Activated gamma-delta T cell treated with anti-CD3 and anti-CD28 coated beads, Interleukin-2, amount 50 U/mL, for 16 hours (primary cell): ENCODE measurements at regions not wholly inside any gene's neighbourhood (a gene's known extent, or its start where the extent isn't known, plus 50 kb on each side); places are given as distances from the start of the nearest gene placed in this dataset.
A peak's percentile ranks its signal among the peaks of the same experiment; 100 is the strongest.

Experiments used
- DNase-seq: peaks from one replicate; pipeline ENCODE4 v3.0.0-alpha.2; 2020; ENCODE audit warnings: low read depth

- no peak for DNase-seq
Observed at GRCh38 chr1:224486801-224487583, 52.4 kb upstream of the WDR26 start.

- DNase-seq = no peak
Observed at GRCh38 chr1:224488806-224489499, 54.4 kb upstream of the WDR26 start.

- no peak for DNase-seq
Observed at GRCh38 chr1:224489534-224490365, 55.2 kb upstream of the WDR26 start.

- DNase-seq = no peak
Observed at GRCh38 chr1:224490549-224491537, 56.2 kb upstream of the WDR26 start.

GRCh38 chr1:224492015-224492414 lies 57.4 kb upstream of the WDR26 start:
- no peak for DNase-seq

- DNase-seq = no peak
Observed at GRCh38 chr1:224492632-224493031, 58.0 kb upstream of the WDR26 start.

- DNase-seq = no peak
Observed at GRCh38 chr1:224493269-224493668, 58.7 kb upstream of the WDR26 start.

- DNase-seq = no peak
Observed at GRCh38 chr1:224494343-224494742, 59.7 kb upstream of the WDR26 start.

- DNase-seq = no peak
Observed at GRCh38 chr1:224495866-224496265, 61.3 kb upstream of the WDR26 start.

GRCh38 chr1:224496826-224497225 lies 62.2 kb upstream of the WDR26 start:
- no peak for DNase-seq

- peak; percentile 27 for DNase-seq
Observed at GRCh38 chr1:224497714-224498573, 63.3 kb upstream of the WDR26 start.

- DNase-seq = no peak
Observed at GRCh38 chr1:224498574-224499170, 64.1 kb upstream of the WDR26 start.

- no peak for DNase-seq
Observed at GRCh38 chr1:224499204-224499603, 64.6 kb upstream of the WDR26 start.

- no peak for DNase-seq
Observed at GRCh38 chr1:224500796-224501195, 66.2 kb upstream of the WDR26 start.

GRCh38 chr1:224501836-224502235 lies 67.2 kb upstream of the WDR26 start:
- no peak for DNase-seq

- DNase-seq = no peak
Observed at GRCh38 chr1:224502459-224503160, 68.0 kb upstream of the WDR26 start.

GRCh38 chr1:224503161-224504118 lies 68.8 kb upstream of the WDR26 start:
- DNase-seq = no peak
